ENCODE measurements at regions not wholly inside any gene's neighbourhood (a gene's known extent, or its start where the extent isn't known, plus 50 kb on each side); places are given as distances from the start of the nearest gene placed in this dataset.
"Not testable (repeated sequence)": the region's sequence is repeated elsewhere in the genome, so short reads cannot be mapped to it uniquely, and the experiment has no call there.

DNA sequence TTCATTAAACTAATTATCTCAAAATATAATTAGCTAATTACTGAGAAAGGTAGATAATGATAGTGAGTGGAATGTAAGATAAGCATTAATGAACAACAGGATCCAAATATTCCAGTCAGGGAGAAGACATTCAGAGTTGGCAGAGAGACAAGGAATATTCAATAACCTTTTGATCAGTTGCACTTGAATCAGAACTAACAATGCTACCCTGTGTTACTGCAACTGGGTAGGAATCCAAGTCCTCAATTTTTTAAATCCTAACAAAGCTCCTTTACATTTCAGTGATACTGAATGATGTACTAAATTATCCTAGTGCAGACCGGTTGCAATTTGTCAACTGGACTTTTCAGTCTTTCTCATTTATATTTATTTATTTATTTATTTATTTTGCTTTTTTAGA lies 107.1 kb upstream of the MIR17HG start:
- no peak for DNase-seq

DNA sequence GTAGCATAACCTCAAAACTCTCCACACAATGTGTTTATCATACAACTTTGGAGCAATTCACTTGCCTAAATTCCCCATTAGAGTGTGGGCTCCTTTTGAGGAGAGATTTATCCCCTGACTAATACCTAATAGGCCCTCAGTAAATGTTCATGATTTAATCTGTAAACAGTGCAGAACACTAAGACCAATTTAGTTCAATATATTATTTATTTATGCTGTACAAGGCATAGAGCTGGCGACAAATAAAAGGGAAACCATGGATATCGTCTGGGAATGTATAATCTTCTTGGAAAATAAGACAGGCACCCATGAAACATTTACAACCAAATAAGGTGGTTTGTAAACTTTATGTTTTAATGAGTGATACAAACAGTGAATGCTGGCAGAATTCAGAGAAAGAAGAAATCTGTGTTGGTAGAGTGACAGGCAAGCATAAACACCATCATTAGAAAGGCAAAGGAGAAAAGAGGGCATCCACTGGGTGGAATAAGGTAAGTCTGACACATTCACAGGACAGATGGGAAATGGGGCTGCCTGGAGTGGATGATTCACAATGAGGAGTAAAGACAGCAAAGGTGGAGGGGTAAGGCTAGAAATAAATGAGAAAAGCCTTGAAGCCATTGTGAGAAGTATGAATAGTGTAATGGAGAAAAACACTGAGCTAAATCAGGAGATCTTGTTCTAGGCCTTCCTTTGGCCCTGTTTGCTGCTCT lies 106.1 kb upstream of the MIR17HG start:
- no peak for DNase-seq

- DNase-seq, result no peak
Measured at GRCh38 chr13:91242652-91243051, 104.8 kb upstream of the MIR17HG start.

- DNase-seq, result peak; percentile 72
Measured at GRCh38 chr13:91245288-91245687, 102.2 kb upstream of the MIR17HG start.

DNA sequence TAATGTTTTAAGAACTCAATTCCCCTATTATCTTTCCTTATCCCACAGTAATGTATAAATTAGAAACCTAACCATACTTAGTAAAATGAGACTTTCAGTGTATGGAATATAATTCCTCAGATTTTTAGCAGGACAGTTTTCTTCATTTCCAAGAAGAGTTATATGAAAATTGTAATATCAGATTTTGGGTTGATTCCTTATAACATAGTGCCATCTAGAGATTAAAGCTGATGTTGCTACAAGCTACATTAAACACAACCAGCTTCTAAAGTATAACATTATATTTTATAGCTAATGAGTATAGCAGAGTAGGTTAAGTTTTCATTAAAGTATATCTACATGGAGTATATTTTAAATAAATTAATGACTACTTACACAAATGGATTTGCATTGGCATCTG lies 99.7 kb upstream of the MIR17HG start:
- peak; percentile 27 for DNase-seq

DNA sequence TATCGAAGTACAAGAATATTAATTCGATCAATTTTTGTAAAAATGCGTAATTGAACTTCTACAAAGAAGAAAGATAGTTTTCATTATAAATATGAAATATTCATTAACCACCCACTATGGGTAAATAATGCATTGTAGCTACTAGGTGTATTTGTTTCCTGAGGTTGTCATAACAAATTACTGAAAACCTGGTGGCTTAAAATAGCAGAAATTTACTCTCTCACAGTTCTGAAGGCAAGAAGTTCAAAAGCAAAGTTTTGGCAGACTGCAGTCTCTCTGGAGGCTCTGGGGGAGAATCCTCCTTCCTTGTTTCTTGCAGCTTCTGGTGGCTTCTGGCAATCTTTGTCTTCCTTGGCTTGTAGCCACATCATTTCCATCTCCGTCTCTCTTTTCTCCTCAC lies 99.2 kb upstream of the MIR17HG start:
- DNase-seq, result no peak

GRCh38 chr13:91249370-91249769 lies 98.1 kb upstream of the MIR17HG start:
- no peak for DNase-seq

DNA sequence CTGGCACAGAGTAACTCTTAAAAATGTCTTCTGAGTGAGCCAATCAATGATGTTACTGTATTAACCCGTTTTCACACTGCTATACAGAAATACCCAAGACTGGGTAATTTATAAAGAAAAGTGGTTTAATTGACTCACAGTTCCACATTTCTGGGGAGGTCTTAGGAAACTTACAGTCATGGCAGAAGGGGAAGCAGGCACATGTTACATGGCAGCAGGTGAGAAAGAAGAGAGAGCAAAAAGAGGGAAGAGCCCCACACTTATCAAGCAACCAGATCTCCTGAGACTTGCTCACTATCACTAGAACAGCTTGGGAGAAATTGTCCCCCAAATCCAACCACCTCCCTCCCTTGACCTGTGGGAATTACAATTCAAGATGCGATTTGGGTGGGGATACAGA lies 97.6 kb upstream of the MIR17HG start:
- no peak for DNase-seq

DNA sequence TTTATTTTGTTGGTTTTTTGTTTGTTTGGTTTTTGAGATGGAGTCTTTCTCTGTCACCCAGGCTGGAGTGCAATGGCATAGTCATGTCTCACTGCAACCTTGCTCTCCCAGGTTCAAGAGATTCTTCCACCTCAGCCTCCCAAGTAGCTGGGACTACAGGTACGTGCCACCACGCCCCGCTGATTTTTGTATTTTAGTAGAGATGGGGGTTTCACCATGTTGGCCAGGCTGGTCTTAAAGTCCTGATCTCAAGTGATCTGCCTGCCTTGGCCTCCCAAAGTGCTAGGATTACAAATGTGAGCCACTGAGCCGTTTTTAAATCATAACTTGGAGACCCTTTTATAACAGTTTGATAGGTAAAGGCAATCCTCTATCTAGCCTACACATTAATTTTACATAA lies 95.9 kb upstream of the MIR17HG start:
- not testable (repeated sequence) for DNase-seq

DNA sequence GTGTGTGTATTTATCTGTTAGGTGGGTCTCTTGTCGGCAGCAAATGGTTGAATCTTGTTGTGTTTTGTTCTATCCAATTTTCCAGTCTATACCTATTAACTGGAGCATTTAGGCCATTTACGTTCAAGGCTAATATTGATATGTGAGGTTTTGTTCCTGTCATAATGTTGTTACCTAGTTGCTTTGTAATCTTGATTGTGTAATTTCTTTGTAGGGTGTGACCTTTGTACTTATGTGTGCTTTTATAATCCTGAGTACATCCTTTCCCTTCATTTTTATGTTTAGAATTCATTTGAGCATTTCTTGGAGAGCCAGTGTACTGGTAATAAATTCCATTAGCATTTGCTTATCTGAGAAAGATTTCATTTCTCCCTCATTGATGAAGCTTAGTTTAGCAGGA lies 83.0 kb upstream of the MIR17HG start:
- no peak for DNase-seq

GRCh38 chr13:91269237-91269636 lies 78.2 kb upstream of the MIR17HG start:
- no peak for DNase-seq

DNA sequence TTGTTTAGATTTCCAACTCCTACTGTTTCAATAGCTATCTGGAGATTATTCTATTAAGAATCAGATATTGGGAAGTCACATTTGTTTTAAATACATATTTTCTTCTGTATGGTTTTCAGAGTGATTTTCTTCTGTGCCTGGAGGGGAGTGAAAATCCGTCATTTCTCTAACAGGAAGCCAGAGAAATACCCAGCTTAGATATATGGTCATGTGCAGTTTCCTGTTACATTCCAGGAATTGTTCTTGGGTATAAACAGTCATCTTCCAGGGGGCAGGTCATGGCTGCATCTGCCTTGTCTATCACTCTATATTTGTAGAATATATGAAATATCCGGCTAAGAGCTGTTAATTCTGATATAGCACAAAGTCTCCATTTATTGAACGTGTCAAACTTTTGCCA lies 77.5 kb upstream of the MIR17HG start:
- peak; percentile 8 for DNase-seq

GRCh38 chr13:91272235-91272777 lies 75.2 kb upstream of the MIR17HG start:
- no peak for DNase-seq

DNA sequence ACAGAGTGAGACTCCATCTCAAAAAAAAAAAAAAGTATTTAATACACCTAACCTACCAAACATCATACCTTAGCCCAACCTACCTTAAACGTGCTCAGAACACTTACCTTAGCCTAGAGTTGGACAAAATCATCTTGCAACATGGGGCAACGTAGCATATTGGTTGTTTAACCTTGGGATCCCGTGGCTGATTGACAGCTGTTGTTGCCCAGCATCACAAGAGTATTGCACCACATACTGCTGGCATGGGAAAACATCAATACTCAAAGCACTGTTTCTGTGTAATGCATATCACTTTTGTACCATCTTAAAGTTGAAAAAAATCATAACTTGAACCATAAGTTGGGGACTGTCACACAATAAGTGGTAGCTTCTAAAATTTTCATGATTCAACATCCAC lies 73.8 kb upstream of the MIR17HG start:
- no peak for DNase-seq

DNA sequence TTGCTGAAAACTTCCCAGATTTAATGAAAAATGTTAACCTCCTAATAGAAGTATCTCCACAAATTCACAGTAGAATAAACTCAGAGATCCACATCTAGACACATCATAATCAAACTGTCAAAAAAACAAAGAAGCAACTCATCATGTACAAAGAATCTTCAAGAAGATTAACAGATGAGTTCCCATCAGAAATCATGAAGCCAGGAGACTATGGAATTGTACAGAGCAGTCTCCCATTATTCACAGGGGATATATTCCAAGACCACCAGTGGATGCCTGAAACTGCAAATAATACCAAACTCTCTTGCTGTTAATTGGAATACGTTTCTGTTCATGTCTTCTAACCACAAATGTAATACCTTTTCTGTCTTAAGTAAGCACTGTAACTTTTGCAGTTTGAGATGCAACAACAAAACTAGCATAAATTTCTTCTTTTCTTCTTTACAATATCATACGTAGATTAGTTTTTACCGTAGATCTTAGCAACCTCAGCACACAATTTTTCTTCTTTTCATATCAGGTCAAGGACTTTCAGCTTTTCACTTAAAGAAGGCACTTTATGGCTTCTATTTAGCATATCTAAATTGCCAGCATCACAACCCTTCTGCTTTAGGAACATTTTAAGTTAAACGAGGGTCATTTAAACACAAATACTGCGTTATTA lies 70.3 kb upstream of the MIR17HG start:
- no peak for DNase-seq

DNA sequence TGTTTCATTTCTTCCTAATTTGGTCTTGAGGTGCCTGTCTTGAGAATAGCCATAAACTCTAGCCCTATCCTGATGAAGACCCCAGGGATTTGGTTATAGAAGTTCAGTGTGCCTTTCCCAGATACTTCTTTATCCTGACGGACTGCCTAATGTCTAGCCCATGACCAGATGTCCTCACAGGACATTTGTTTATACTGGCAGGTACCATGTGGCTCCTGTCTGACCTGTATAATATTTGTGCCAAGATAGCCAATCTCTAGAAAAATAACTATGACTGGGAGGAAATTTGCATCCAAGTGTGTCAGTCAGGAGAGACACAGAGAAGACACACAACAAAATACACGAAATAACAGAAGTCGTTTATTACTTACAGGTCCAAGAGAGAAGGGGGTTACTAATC lies 69.2 kb upstream of the MIR17HG start:
- no peak for DNase-seq

GRCh38 chr13:91278888-91279287 lies 68.6 kb upstream of the MIR17HG start:
- peak; percentile 53 for DNase-seq

- peak; percentile 47 for DNase-seq
Measured at GRCh38 chr13:91280801-91281200, 66.7 kb upstream of the MIR17HG start.

- no peak for DNase-seq
Measured at GRCh38 chr13:91284335-91284734, 63.2 kb upstream of the MIR17HG start.

DNA sequence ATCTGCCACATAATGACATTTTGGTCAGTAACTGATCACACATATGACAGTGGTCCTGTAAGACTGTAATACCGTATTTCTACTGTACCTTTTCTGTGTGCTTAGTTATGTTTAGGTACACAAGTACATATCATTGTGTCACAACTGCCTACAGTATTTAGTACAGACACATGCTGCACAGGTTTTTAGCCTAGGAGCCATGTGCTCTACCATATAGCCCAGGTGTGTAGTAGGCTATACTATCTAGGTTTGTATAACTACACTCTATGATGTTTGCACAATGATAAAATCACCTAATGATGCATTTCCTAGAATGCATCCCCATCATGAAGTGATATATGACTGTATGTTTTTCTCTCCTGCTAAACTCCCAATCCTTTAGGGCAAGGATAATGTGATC lies 61.2 kb upstream of the MIR17HG start:
- DNase-seq, result no peak

- DNase-seq, result no peak
Measured at GRCh38 chr13:91291078-91291477, 56.4 kb upstream of the MIR17HG start.

GRCh38 chr13:91292630-91293221 lies 54.8 kb upstream of the MIR17HG start:
- DNase-seq, result no peak

DNA sequence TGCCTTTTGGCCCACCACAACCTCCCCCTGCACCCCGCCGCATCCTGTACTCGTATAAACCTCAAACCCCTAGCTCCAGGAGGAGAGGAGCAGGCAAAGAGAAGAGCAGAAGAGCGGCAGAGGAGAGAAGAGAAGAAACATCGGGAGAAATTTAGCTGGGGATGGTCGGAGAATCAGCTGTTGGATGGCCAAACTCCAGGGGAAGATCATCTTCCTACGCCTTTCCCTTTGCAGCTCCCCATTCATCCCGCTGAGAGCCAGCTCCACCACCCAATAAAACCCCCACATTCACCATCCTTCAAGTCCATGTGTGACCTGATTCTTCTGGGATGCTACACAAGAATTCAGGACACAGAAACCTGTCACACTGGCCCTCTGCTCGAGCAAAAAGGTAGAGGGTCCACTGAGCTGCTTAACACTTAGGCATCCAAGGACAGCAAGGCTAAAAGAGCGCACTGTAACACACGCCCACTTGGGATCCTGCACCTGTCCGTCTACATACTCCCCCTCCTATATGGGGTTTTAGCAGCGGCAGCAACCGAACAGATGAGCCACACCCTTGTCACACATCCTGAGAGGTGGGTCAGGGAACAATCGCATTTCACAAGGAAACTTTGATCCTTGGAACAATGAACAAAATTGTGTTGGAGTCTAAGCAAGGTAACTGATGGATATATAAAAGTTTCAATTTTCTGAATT lies 51.6 kb upstream of the MIR17HG start:
- no peak for DNase-seq

GRCh38 chr13:91297503-91297902 lies 50.0 kb upstream of the MIR17HG start:
- DNase-seq, result no peak
